Panc1 (cell line): ENCODE measurements at regions not wholly inside any gene's neighbourhood (a gene's known extent, or its start where the extent isn't known, plus 50 kb on each side); places are given as distances from the start of the nearest gene placed in this dataset.
"Not testable (repeated sequence)": the region's sequence is repeated elsewhere in the genome, so short reads cannot be mapped to it uniquely, and the experiment has no call there.

ENCODE experiments used
- ATAC-seq: fragments of 200-7000 bp; cut with Tn5 transposase; 2 replicates; pipeline ENCODE4 v1.9.1; 2020; ENCODE audit warnings: mild to moderate bottlenecking, moderate library complexity
- BruUV-seq: library from RNA; stranded (reverse); fragments of 400-500 nt; replicated peaks from 2 replicates; lab custom pipeline; 2021; lab: Mats Ljungman, UMichigan
- CTCF ChIA-PET: fragments of 300-600 bp; sonication (Branson Sonifier 250); formaldehyde crosslinking; loops from one replicate; lab custom pipeline; 2022; ENCODE audit warnings: antibody characterized with exemption; lab: Charles Lee
- POLR2A ChIA-PET: fragments of 300-600 bp; sonication (Branson Sonifier 250); formaldehyde crosslinking; loops from one replicate; lab custom pipeline; 2022; ENCODE audit warnings: antibody characterized with exemption; lab: Charles Lee
- DNase-seq: peaks from one replicate; pipeline ENCODE4 v3.0.0-alpha.2; 2010; ENCODE audit warnings: low read depth, low spot score
- H3K27ac ChIP-seq: 2 replicates; pipeline ENCODE4 v1.5.1; 2011; ENCODE audit warnings: mild to moderate bottlenecking, low read length, inconsistent platforms
- H3K27me3 ChIP-seq: fragments of 200-500 bp; sonication (Bioruptor generic); 2 replicates; pipeline ENCODE4 v1.6.0; 2014; ENCODE audit warnings: low read length, inconsistent platforms; ENCODE audit not compliant: control insufficient read depth, insufficient read depth
- H3K36me3 ChIP-seq: fragments of 200-500 bp; sonication (Bioruptor generic); 2 replicates; pipeline ENCODE4 v1.5.1; 2014; ENCODE audit warnings: inconsistent platforms, mild to moderate bottlenecking, low read length, moderate library complexity; ENCODE audit not compliant: control insufficient read depth, insufficient read depth
- H3K4me1 ChIP-seq: 2 replicates; pipeline ENCODE4 v1.5.1; 2011; ENCODE audit warnings: inconsistent platforms, mild to moderate bottlenecking, low read length, moderate library complexity; ENCODE audit not compliant: control insufficient read depth, insufficient read depth
- H3K4me3 ChIP-seq, 2 experiments: 2 replicates each; pipeline ENCODE4 v1.5.1; 2011 to 2012; ENCODE audit warnings: low read depth in 2 of 2, low read length in 2 of 2, mild to moderate bottlenecking in 2 of 2, inconsistent platforms in 1 of 2, moderate library complexity in 1 of 2
- H3K9me3 ChIP-seq: fragments of 200-500 bp; sonication (Bioruptor generic); 2 replicates; pipeline ENCODE4 v1.5.1; 2014; ENCODE audit warnings: low read depth, mild to moderate bottlenecking, inconsistent platforms, low read length, moderate library complexity; ENCODE audit not compliant: control insufficient read depth, insufficient read depth
- POLR2AphosphoS5 ChIP-seq: IDR thresholded peaks from 2 replicates; pipeline ENCODE4 v1.6.1; 2012; ENCODE audit warnings: mild to moderate bottlenecking, low read depth, low read length, moderate library complexity
- REST ChIP-seq, 2 experiments: IDR thresholded peaks; 2 replicates each; pipeline ENCODE4 v1.6.1; 2011 to 2012; ENCODE audit warnings: low read depth in 2 of 2, control low read depth in 1 of 2, low read length in 1 of 2, mild to moderate bottlenecking in 1 of 2, moderate library complexity in 1 of 2; ENCODE audit not compliant: insufficient read depth in 1 of 2
- SIN3A ChIP-seq: IDR thresholded peaks from 2 replicates; pipeline ENCODE4 v1.6.1; 2012; ENCODE audit warnings: low read depth, mild to moderate bottlenecking, low read length, moderate library complexity, borderline replicate concordance; ENCODE audit not compliant: insufficient read depth
- TCF7L2 ChIP-seq: IDR thresholded peaks from 2 replicates; pipeline ENCODE4 v1.6.1; 2011; ENCODE audit warnings: mild to moderate bottlenecking, low read depth, low read length, inconsistent platforms
- in situ Hi-C: cut with HindIII; loops from 2 replicates; pipeline ENCODE4 v1.10.0; 2016; ENCODE audit warnings: low sequenced_read_pairs, low pct_unique_long_range_greater_than_20kb
- intact Hi-C: fragments of 100-400 bp; cut with micrococcal nuclease; formaldehyde crosslinking; loops from one replicate; pipeline ENCODE4 v1.10.0; 2022; ENCODE audit not compliant: unreplicated experiment
- TF ChIP-seq, protein P1 (sequence below): fragments of 450-650 bp; IDR thresholded peaks from 2 replicates; pipeline ENCODE4 v1.5.1; 2017; ENCODE audit warnings: mild to moderate bottlenecking

DNA sequence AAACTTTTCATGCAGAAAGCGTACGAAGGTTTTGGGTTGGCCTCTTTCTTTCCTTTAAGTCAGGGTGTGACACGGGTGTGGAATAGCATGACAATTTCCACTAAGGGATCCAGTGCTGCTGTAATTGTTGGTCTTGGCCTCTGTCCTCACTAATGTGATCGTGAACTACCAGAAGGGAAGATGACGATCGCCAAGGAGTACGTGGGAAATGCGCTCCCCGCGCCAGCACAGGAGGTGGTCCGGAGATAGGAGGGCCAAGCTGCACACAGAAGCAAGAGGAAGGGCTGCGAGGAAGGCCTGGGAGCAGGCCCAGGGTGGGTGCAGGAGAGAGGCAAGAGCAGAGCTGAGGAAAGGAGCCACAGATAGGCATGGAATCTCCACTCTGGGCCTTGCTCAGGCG, 79.7 kb upstream of the PODXL start:
- Histone ChIP-seq H3K27ac (no peak overlapping the region), H3K4me1 (peaks cover 8% of the 10 kb centered on the region), H3K36me3 (no peaks in the 10 kb centered on the region), H3K4me3 (no peak overlapping the region), H3K9me3 (no peaks in the 10 kb centered on the region), H3K27me3 (no peaks in the 10 kb centered on the region)
- in situ Hi-C loops, result no loop called here
- ATAC-seq (no peak), DNase-seq (no peak)
- POLR2A ChIA-PET, result no interaction called here
- CTCF ChIA-PET, result no interaction called here
- intact Hi-C loops, result no loop called here
- TF ChIP-seq SIN3A (no peak), TCF7L2 (no peak), REST (IDR thresholded peaks at IDR 0.05; ENCODE audit: insufficient read depth in 1 of 2, low read depth in 2 of 2, low read length in 1 of 2) (no peak), POLR2AphosphoS5 (no peak)
- TF ChIP-seq, protein P1, sequence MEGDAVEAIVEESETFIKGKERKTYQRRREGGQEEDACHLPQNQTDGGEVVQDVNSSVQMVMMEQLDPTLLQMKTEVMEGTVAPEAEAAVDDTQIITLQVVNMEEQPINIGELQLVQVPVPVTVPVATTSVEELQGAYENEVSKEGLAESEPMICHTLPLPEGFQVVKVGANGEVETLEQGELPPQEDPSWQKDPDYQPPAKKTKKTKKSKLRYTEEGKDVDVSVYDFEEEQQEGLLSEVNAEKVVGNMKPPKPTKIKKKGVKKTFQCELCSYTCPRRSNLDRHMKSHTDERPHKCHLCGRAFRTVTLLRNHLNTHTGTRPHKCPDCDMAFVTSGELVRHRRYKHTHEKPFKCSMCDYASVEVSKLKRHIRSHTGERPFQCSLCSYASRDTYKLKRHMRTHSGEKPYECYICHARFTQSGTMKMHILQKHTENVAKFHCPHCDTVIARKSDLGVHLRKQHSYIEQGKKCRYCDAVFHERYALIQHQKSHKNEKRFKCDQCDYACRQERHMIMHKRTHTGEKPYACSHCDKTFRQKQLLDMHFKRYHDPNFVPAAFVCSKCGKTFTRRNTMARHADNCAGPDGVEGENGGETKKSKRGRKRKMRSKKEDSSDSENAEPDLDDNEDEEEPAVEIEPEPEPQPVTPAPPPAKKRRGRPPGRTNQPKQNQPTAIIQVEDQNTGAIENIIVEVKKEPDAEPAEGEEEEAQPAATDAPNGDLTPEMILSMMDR, result no peak
- no TSS peak for BruUV-seq

- H3K27me3 ChIP-seq, H3K4me3 ChIP-seq, intact Hi-C loops, in situ Hi-C loops, ATAC-seq, BruUV-seq, CTCF ChIA-PET, H3K4me1 ChIP-seq, DNase-seq, POLR2A ChIA-PET, H3K9me3 ChIP-seq, H3K36me3 ChIP-seq, H3K27ac ChIP-seq: not testable (repeated sequence)
Measured at GRCh38 chr7:131634197-131634596, 77.8 kb upstream of the PODXL start.

GRCh38 chr7:131633342-131633843, 77.0 kb upstream of the PODXL start:
- Histone ChIP-seq H3K27ac (no peak overlapping the region), H3K27me3 (no peaks in the 10 kb centered on the region), H3K9me3 (no peaks in the 10 kb centered on the region), H3K4me3 (no peak overlapping the region), H3K36me3 (no peaks in the 10 kb centered on the region), H3K4me1 (peaks cover 8% of the 10 kb centered on the region)
- CTCF ChIA-PET, result interaction anchor here (1.1 kb wide), 1 partner anchor 129 kb away, joined by 3 read pairs; no protein-coding TSS in a partner anchor
- no peak for DNase-seq
- BruUV-seq, result no TSS peak
- POLR2A ChIA-PET, result no interaction called here
- in situ Hi-C loops (no loop called here), intact Hi-C loops (no loop called here)
- TF ChIP-seq POLR2AphosphoS5, result no peak
- no peak for TF ChIP-seq REST (IDR thresholded peaks at IDR 0.05; ENCODE audit: insufficient read depth in 1 of 2, low read depth in 2 of 2, low read length in 1 of 2)
- TF ChIP-seq SIN3A, result no peak
- TF ChIP-seq TCF7L2, result no peak
- TF ChIP-seq, protein P1, result no peak
- peak; percentile 88 for ATAC-seq
